ENCODE measurements at regions not wholly inside any gene's neighbourhood (a gene's known extent, or its start where the extent isn't known, plus 50 kb on each side); places are given as distances from the start of the nearest gene placed in this dataset.

- ChIA-PET POLR2A (no interaction called here), CTCF (no interaction called here)
- H3K27ac ChIP-seq (ENCODE audit: insufficient read depth, low read depth, low read length), result no peak overlapping the region
- H3K27me3 ChIP-seq (ENCODE audit: control insufficient read depth in 2 of 2, insufficient read depth in 2 of 2, low read length in 2 of 2), result no peaks in the 10 kb centered on the region
- no peaks in the 10 kb centered on the region for H4K20me1 ChIP-seq (replicated peaks; ENCODE audit: control insufficient read depth, extremely low read depth, insufficient read depth, low read length)
- H3K36me3 ChIP-seq (ENCODE audit: control insufficient read depth in 2 of 2, extremely low read depth in 1 of 2, insufficient read depth in 2 of 2, low read length in 2 of 2), result no peaks in the 10 kb centered on the region
- intact Hi-C loops (cut with micrococcal nuclease) (no loop called here), dilution Hi-C loops (cut with MboI; ENCODE audit: extremely low pct_ligation_motif_present, low sequenced_read_pairs) (no loop called here)
- no peaks in the 10 kb centered on the region for H3K9me1 ChIP-seq (replicated peaks; ENCODE audit: control insufficient read depth, extremely low read depth, insufficient read depth, low read length)
- peaks cover 1% of the 10 kb centered on the region for H3K9me3 ChIP-seq (replicated peaks; ENCODE audit: control insufficient read depth, insufficient read depth, low read length)
- BruUV-seq (replicated peaks), result no TSS peak
- no peaks in the 10 kb centered on the region for H3K79me2 ChIP-seq (ENCODE audit: control insufficient read depth, insufficient read depth, low read length)
- TF ChIP-seq MAX (IDR thresholded peaks at IDR 0.05; ENCODE audit: insufficient read depth, insufficient read length), result no peak
- no peak for TF ChIP-seq GATA2 (IDR thresholded peaks at IDR 0.05; ENCODE audit: insufficient read depth, insufficient read length, low read depth, low read length)
- no peak for TF ChIP-seq CTCF (IDR thresholded peaks at IDR 0.05; ENCODE audit: extremely low read depth in 1 of 2, insufficient read depth in 1 of 2, low read depth in 1 of 2, low read length in 2 of 2)
- no peak for TF ChIP-seq POLR2A (IDR thresholded peaks at IDR 0.05; ENCODE audit: low read depth, low read length)
- DNase-seq (ENCODE audit: low read depth, low spot score) (no peak), FAIRE-seq (no peak)
- H3K4me2 ChIP-seq (ENCODE audit: insufficient read depth, low read length), result no peak overlapping the region
- no peaks in the 10 kb centered on the region for H3K4me1 ChIP-seq (ENCODE audit: control insufficient read depth, extremely low read depth, insufficient read depth, low read length)
- H2AFZ ChIP-seq (ENCODE audit: low read depth, low read length), result no peak overlapping the region
- H3K4me3 ChIP-seq (replicated peaks in 1 of 3; ENCODE audit: insufficient read depth in 1 of 3, low read depth in 1 of 3, low read length in 3 of 3), result no peak overlapping the region
- H3K9ac ChIP-seq (replicated peaks; ENCODE audit: extremely low read depth, insufficient read depth, low read length), result no peak overlapping the region
Measured at GRCh38 chr10:111784946-111785465, 398.6 kb downstream of the GPAM start.

- Histone ChIP-seq H3K9me3 (replicated peaks; ENCODE audit: control insufficient read depth, insufficient read depth, low read length) (peaks cover 1% of the 10 kb centered on the region), H2AFZ (ENCODE audit: low read depth, low read length) (no peak overlapping the region), H4K20me1 (replicated peaks; ENCODE audit: control insufficient read depth, extremely low read depth, insufficient read depth, low read length) (no peaks in the 10 kb centered on the region), H3K36me3 (ENCODE audit: control insufficient read depth in 2 of 2, extremely low read depth in 1 of 2, insufficient read depth in 2 of 2, low read length in 2 of 2) (no peaks in the 10 kb centered on the region), H3K9ac (replicated peaks; ENCODE audit: extremely low read depth, insufficient read depth, low read length) (no peak overlapping the region), H3K27me3 (ENCODE audit: control insufficient read depth in 2 of 2, insufficient read depth in 2 of 2, low read length in 2 of 2) (no peaks in the 10 kb centered on the region), H3K4me3 (replicated peaks in 1 of 3; ENCODE audit: insufficient read depth in 1 of 3, low read depth in 1 of 3, low read length in 3 of 3) (no peak overlapping the region), H3K4me1 (ENCODE audit: control insufficient read depth, extremely low read depth, insufficient read depth, low read length) (no peaks in the 10 kb centered on the region), H3K27ac (ENCODE audit: insufficient read depth, low read depth, low read length) (no peak overlapping the region), H3K9me1 (replicated peaks; ENCODE audit: control insufficient read depth, extremely low read depth, insufficient read depth, low read length) (no peaks in the 10 kb centered on the region), H3K4me2 (ENCODE audit: insufficient read depth, low read length) (no peak overlapping the region), H3K79me2 (ENCODE audit: control insufficient read depth, insufficient read depth, low read length) (no peaks in the 10 kb centered on the region)
- no TSS peak for BruUV-seq (replicated peaks)
- dilution Hi-C loops (cut with MboI; ENCODE audit: extremely low pct_ligation_motif_present, low sequenced_read_pairs) (no loop called here), intact Hi-C loops (cut with micrococcal nuclease) (no loop called here)
- TF ChIP-seq EZH2 (IDR thresholded peaks at IDR 0.05; ENCODE audit: borderline replicate concordance, low read depth, low read length, severe bottlenecking) (no peak), FOS (IDR thresholded peaks at IDR 0.05; ENCODE audit: borderline replicate concordance, insufficient read depth, low read length) (no peak), POLR2A (IDR thresholded peaks at IDR 0.05; ENCODE audit: low read depth, low read length) (no peak), JUN (IDR thresholded peaks at IDR 0.05; ENCODE audit: borderline replicate concordance, insufficient read depth, insufficient read length, low read depth) (no peak), MAX (IDR thresholded peaks at IDR 0.05; ENCODE audit: insufficient read depth, insufficient read length) (no peak), POLR2AphosphoS5 (IDR thresholded peaks at IDR 0.05; ENCODE audit: insufficient read depth, low read depth, low read length) (no peak), MYC (IDR thresholded peaks at IDR 0.05; ENCODE audit: low read depth, low read length) (no peak), CTCF (IDR thresholded peaks at IDR 0.05; ENCODE audit: extremely low read depth in 1 of 2, insufficient read depth in 1 of 2, low read depth in 1 of 2, low read length in 2 of 2) (no peak)
- ChIA-PET CTCF (no interaction called here), POLR2A (no interaction called here)
- no peak for DNase-seq (ENCODE audit: low read depth, low spot score)
- no peak for FAIRE-seq
Measured at GRCh38 chr10:111785921-111786320, 397.6 kb downstream of the GPAM start.

Measured in endothelial cell of umbilical vein (primary cell).